HK-2 (cell line): ENCODE measurements at regions not wholly inside any gene's neighbourhood (a gene's known extent, or its start where the extent isn't known, plus 50 kb on each side); places are given as distances from the start of the nearest gene placed in this dataset.
"Not testable (repeated sequence)": the region's sequence is repeated elsewhere in the genome, so short reads cannot be mapped to it uniquely, and the experiment has no call there.

Experiments used
- DNase-seq: peaks from one replicate; pipeline ENCODE4 v3.0.0-alpha.2; 2018; ENCODE audit not compliant: unreplicated experiment

DNA sequence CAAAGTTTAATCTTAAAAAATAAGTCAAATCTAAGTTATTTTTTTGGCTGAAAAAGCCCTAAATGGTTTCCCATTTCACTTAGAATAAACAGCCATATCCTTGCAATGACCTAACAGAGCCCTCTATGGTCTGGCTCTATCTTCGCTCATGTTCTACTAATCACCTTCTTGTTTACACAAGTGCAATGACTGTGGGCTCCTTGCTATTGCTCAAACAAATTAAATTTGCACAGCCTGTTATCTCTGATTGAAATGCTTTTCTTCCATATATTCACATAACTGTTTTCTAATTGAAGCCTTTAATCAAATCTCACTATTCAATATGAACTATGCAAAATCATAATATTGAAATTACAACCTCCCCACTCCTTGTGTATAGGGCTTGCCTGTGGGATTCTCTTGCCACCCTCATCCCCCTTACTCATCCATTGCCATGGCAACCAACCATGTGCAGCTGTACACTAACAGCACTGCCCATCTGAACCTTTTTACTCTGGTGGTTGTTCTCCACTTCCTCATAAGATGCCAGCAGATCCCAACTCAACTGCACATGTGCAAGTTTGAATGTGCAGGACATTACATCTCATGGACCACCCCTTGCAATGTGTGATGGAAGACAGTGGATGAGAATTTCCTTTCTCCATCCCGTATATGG, 1083.2 kb downstream of the SOCS6 start:
- no peak for DNase-seq

DNA sequence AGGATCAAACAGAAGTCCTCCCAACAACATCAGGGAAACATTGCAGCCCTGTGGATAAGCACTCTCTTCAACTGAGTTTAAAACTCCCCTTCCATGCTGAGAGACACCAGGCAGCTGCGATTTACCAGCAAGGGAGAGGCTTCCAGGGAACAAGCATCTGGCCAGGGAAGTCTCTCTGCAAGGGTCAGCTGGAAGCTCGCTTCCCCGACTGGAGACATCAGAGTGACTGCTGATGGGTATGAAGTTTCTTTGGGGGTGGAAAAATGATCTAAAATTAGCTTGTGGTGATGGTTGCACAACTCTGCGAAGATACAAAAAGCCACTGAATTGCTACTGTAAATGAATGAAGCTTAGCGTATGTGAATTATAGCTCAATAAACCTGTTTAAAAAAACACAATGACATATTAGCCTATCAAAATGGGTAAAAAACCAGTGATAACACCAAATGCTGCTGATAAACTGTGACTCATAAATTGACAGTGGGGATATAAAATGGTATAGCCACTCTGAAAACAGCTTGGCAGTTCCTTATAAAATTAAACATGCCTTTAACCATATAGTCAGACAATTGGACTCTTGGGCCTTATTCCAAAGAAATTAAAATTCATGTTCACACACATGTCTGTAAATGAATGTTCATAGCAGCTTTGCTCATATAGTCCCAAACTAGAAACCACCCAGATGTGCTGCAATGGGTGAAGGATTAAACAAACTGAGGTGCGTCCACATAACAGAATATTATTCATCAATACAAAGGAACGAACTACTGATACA, 1082.0 kb downstream of the SOCS6 start:
- no peak for DNase-seq

DNA sequence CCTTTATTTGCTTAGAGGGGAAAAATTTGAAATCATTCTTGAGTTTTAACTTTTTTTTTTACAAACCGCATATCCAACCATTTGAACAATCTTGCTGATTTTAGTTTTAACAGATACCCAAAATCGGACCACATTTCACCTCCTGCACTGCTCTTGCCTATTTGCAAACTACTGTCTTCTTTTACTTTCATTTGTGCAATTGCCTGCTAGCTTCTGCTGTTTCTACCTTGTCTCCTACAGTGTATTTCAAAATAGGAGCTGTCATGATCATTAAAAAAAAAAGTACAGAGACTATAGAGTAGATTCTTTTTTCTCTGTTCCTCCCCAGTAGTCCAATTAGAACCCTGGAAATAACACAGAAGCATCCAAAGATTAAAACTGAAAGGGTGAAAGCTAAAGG, 1081.2 kb downstream of the SOCS6 start:
- no peak for DNase-seq

DNA sequence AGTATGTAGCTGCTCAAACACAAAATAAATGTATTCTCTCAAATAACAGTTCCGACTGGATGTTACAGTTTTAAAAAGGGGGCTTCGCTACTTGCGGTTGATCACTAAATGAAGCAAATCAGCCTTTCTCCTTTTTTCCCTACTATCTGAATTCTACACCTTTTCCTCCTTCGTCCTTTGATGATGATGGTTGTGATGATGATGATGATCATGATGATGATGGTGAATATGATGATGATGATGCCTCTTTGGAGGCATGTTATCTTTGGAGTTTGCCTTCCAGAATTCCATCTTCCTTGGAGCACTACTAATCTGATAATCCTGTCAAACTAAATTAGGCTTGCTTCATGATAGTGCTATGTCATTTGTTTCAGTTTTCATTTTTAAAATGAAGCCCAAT, 1073.3 kb downstream of the SOCS6 start:
- DNase-seq = no peak

DNA sequence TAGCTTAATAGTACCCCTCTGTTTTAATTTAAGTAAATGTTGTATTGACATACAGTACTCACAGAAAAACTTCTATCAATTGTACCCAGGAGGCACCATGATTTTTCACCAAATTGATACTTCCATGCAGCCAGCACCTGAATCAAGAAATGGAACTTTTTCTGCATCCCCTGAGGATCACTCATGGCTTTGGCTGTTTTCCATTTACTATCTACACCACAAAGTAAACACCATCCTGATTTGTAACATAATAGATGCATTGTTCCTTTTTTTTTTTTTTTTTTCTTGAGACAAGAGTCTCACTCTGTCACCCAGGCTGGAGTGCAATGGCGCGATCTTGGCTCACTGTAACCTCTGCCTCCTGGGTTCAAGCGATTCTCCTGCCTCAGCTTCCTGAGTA, 1066.8 kb downstream of the SOCS6 start:
- DNase-seq = not testable (repeated sequence)

DNA sequence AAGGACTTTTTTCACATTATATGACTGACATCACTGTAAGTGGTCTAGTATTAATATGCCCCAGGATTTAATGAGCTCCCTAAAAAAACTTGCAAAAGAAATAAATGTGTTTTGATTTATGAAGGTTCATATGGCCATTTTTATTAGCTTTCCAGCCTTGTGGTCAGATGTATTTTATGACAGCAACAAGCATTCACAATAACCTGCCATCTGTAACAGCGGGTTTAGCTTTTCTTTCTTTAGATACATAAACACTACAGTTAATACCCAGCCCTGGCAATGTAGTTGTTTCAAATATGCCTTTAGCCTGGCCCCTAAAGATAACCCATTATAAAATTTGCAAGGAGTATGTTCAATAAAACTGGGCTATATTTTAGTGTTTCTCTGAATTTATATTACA, 1063.8 kb downstream of the SOCS6 start:
- no peak for DNase-seq

DNA sequence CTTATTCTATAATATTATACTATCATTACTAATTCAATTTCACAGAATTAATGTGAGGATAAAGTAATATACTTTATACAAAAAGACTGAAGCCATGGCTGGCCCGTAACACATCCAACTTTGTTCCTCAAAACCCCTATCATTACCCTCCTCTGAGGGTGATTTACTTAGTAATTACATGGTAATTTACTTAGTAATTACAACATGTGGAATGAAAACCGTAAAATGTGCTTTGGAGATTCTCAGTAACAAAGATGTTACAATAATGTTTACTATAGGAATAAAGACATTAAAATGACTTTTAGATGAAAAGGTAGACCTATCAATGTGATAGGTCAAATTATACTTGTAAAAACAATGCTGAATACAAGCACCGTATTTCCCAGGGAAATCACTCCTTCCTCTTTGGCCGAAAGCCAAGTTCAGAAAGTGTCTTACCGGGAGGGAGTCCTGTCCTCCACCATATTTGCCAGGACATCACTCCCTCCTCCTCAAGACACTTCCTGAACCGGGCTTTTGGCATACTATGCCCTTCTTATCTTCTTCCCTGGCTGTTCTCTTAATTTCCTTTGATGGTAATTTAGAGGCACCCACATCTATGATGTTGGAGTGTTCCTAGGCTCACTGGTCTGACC, 1047.8 kb downstream of the SOCS6 start:
- no peak for DNase-seq

DNA sequence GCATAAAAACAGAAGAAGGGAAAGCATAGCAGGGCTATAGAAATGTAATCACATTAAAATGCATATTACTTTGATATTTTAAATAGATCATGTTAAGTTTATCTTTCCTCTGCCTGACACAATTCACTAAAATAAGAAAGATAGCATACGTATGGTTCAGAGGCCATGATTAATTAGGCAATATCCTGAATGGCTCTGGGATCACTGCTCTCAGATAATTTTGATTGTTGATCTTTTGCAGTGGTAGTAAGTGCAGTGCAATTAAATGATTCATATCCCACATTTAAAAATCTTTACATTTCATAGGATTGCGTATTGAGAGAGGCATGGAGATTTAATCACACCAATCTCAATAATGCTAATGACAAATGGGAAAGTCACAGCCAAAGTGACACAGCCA, 1040.7 kb downstream of the SOCS6 start:
- DNase-seq = no peak

DNA sequence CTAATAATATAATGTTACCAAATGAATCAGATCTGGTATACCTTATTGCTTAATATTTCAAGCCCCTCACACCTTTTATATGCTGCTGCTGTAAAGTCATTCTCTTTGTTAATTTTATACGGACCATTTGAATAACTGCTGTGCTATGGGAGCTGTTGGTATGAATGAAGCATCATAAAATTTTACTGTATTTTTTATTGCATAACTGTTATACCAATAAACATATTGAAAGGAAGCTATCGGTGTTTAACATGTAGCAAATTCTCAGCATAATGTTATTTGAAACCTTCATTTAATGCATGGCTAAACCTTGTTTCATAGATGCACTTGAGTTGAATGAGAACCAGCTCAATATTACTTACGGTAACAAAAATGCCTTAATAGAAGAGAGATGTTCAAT, 1040.3 kb downstream of the SOCS6 start:
- DNase-seq = no peak

DNA sequence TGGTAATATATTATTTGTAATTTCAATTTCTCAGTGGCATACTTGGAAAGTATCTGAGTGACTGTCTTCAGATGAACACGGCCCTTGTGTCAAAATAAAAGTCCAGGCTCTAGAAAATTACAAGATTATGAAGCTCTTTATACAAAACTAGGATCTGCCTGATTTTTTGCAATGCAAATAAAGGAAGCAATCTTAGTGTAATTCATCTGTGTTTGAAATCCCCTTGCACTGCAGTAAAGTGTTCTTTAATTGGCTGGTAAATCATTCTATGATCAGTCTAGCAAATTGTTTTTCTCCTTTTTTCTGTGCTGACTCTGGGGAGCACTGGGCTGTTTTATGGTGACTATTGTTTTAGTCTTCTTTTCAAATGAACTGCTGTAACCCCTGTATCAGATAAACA, 1039.0 kb downstream of the SOCS6 start:
- no peak for DNase-seq

DNA sequence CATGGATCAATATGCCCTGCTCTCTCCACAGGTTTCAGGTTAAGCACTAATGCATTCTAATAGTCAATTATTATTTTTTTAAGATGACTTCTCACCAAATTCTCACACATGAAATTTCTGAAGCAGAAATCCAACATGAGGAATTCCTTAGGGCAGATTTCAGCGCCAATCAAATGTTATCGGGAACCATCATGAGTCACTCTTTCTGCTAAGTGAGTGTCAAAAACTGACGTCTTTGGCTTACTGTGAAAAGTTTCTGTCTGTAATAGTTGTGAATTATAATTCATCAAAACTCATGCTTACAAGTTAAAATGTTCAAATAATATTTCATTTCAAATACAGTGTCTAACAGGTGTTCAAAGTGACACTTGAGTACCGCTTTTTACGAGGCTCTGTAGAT, 1038.6 kb downstream of the SOCS6 start:
- DNase-seq = no peak

DNA sequence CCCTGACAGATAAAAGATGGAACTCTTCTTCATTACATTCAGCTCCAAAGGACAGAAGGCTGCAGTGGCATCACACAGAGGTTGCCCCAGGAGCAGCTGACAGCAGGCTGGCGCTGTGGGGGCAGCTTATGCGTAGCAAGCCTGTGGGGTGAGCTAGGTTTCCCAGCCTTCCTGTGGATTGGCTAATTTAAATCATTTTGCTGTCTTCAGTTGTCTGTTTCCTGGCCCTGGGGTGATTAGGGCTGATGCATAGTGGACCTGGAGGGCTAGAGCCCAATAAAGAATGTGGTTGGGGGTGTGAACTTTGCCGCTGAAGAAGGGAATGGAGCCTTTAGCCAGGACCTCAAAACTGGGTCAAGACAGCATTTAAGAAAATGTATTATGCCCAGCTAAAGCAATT, 1038.0 kb downstream of the SOCS6 start:
- DNase-seq = no peak

DNA sequence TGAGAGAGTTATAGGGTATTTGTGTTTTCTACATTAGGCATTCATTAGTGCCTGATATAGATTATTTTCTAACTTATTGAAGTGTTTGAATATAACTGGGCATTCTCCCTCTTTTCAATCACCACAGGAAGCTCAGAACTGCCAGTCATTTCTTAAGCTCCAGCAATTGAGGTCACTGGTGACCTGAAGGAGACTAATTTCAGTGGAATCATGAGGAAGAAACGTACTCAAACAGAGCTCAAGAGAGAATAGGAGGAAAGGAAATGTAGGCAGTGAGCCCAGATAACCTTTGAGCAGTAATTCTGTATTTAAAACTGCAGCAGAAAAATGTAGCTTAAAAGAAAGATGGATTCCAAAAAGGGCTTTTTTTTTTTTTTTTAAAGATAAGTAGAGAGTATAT, 1035.5 kb downstream of the SOCS6 start:
- DNase-seq = no peak

DNA sequence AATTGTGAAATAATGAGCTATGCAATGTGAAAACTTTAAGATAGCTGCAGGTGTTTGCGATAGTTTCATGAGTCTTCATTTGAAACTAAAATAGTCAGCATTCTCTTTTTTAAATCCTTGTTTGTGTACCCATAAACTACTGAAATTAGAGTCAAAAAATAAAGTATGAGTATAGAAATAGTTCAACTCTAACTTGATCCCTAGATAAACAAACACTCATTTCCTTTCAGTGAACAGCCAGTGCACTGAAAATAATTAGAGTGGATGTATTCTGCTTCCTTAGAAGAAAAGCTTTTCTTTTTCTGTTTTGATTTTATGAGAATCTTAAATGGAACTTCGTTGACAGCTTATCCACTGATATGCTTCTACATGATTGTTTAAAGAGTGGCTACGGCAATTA, 1033.4 kb downstream of the SOCS6 start:
- DNase-seq = no peak

DNA sequence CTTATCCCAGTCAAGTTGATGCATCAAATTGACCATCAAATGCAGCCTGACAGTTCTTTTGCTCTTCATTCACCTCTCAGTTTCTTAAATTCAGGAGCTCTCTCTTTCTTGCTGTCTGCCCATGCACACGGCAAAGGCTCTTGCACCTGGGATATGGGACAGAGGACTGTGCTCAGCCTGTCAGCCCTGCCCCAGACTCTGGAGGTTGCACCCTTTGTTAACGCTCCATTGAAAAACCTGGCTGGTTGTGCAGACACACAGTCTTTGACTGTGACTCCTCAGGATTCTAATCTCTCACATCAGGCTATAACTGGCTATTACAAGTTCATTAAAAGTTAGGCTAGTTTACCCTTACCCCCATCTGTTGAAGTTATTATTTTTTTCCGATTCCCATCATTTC, 1032.5 kb downstream of the SOCS6 start:
- no peak for DNase-seq

DNA sequence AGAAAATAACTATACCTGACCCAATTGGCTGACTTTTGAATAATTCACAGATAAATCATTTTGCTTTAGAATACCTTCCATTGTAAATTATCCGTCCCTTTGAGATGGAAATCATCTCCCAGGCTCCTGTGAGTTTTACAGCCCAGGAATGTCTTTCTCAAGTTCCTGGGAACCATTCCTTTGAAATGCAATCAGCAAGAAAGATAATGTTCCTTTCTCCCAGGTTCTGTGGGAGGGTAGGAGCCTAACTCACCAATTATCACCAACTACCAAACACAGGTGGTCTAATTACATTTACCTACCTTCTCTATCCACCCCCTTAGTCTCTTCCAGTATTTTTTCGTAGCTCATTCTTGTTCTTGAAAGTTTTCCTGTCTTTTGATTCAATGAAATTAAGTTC, 1016.0 kb downstream of the SOCS6 start:
- DNase-seq = no peak

DNA sequence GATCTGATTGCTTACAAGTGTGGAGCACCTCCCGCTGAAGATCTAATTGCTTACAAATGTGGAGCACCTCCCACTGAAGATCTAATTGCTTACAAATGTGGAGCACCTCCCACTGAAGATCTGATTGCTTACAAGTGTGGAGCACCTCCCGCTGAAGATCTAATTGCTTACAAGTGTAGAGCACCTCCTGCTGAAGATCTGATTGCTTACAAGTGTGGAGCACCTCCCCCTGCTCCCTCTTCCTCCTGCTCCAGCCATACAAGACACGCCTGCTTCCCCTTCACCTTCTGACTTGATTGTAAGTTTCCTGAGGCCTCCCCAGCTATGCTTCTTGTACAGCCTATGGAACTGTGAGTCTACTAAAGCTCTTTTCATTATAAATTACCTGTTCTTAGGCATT, 1014.9 kb downstream of the SOCS6 start:
- not testable (repeated sequence) for DNase-seq

DNA sequence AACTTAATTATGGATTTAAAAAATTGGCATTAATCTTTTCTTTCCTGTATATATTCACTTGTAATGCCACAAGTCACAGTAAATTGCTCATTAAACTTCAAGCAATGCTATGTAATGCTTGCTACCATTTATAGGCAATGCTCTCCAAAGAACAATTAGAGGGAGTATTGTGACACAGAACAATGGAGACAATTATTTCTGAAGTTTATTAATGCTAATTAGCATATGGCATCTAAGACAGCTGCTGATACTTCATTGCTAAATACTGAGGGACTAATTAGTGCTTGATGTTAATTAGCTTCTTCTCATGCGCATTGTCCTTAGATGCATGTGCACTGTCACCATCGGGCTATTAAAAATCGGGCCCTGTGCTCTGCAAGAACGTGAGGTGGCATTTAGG, 1012.8 kb downstream of the SOCS6 start:
- no peak for DNase-seq

DNA sequence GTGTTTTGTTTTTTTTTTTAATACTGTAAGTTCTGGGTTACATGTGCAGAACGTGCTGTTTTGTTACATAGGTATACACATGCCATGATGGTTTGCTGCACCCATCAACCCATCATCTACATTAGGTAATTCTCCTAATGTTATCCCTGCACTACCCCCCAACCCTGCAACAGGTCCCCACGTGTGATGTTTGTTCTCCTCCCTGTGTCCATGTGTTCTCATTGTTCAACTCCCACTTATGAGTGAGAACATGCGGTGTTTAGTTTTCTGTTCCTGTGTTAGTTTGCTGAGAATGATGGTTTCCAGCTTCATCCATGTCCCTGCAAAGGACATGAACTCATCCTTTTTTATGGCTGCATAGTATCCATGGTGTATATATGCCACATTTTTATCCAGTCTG, 1005.4 kb downstream of the SOCS6 start:
- not testable (repeated sequence) for DNase-seq

DNA sequence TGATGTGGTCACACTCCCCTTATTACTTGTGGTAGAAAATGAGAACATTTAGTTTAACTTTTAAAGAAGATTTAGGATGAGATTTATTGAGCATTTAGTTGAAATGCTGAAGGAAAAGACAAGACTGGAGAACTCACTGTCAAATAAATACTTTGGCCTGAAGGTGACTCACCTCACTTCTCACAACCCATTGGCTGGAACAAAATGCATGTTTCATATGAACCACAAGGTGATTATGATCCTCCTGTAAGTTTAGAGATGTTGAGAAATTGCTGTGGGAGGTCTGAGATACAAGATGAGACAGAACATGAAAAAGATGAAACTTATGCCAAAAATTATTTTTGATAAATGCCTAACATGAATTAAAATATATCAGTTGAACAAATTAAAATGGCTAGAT, 1004.5 kb downstream of the SOCS6 start:
- DNase-seq = no peak

DNA sequence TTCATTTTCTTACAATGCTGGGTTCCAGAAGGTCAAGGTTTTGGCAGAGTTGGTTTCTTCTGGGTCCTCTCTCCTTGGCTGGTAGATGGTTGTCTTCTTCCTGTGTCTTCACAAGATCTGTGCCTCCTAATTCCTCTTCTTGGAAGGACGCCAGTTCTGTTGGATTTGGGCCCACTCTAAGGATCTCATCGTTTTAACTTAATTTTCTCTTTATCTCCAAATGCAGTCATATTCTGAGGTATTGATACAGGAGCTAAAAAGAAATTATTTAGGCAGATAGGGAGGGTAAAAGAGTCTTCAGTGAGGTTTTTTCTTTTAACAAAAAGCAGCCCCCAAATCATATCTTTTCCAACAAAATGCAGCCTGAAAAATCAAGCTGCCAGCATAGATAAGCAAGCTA, 998.4 kb downstream of the SOCS6 start:
- no peak for DNase-seq

DNA sequence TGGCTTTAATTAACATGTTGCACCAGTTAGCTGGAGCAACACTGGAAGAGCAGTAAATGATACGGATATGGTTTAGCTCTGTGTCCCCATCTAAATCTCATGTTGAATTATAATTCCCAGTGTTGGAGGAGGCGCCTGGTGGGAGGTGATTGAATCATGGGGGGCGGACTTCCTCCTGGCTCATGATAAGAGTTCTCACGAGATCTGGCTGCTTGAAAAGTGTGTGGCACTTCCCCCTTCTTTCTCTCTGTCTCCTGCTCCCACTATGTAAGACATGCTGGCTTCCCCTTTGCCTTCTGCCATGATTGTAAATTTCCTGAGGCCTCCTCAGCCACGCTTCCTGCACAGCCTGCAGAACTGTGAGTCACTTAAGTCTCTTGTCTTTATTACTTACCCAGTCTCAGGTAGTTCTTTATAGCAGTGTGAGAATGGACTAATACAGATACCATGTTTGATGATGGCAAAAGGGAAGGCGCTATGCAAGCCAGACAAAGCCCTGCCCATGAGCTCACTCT, 963.6 kb downstream of the SOCS6 start:
- no peak for DNase-seq

DNA sequence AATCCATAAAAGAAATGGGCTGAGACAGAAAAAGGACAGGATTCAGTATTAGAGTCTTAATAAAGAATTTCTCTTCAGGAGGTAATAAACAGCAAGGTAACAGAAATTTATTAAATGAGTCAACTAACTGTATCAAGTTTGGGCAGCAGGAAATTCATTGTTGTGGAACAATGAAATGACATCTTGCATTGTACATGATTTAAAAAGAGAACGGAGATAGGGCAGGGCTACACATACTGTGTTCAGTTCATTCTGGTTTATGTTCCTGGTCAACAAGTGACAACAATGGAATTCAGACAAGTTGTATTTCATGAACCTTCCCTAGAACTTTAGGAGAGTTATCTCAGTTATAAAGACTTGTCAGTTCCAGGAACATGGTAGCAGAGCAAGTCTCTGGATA, 961.3 kb downstream of the SOCS6 start:
- no peak for DNase-seq
